ENCODE measurements at regions not wholly inside any gene's neighbourhood (a gene's known extent, or its start where the extent isn't known, plus 50 kb on each side); places are given as distances from the start of the nearest gene placed in this dataset.

GRCh38 chr3:72396899-72397298, 451.3 kb downstream of the SHQ1 start:
- BruUV-seq (replicated peaks), result no TSS peak

GRCh38 chr3:72395776-72396311, 452.4 kb downstream of the SHQ1 start:
- Histone ChIP-seq H4K20me1 (replicated peaks; ENCODE audit: control insufficient read depth, extremely low read depth, insufficient read depth, low read length) (peaks cover 19% of the 10 kb centered on the region), H3K4me3 (replicated peaks in 1 of 3; ENCODE audit: insufficient read depth in 1 of 3, low read depth in 1 of 3, low read length in 3 of 3) (no peak overlapping the region), H3K9me1 (replicated peaks; ENCODE audit: control insufficient read depth, extremely low read depth, insufficient read depth, low read length) (no peaks in the 10 kb centered on the region), H3K27ac (ENCODE audit: insufficient read depth, low read depth, low read length) (no peak overlapping the region), H2AFZ (ENCODE audit: low read depth, low read length) (no peak overlapping the region), H3K27me3 (ENCODE audit: control insufficient read depth in 2 of 2, insufficient read depth in 2 of 2, low read length in 2 of 2) (no peaks in the 10 kb centered on the region), H3K4me1 (ENCODE audit: control insufficient read depth, extremely low read depth, insufficient read depth, low read length) (no peaks in the 10 kb centered on the region), H3K9me3 (replicated peaks; ENCODE audit: control insufficient read depth, insufficient read depth, low read length) (no peaks in the 10 kb centered on the region), H3K36me3 (ENCODE audit: control insufficient read depth in 2 of 2, extremely low read depth in 1 of 2, insufficient read depth in 2 of 2, low read length in 2 of 2) (no peaks in the 10 kb centered on the region), H3K9ac (replicated peaks; ENCODE audit: extremely low read depth, insufficient read depth, low read length) (no peak overlapping the region), H3K79me2 (ENCODE audit: control insufficient read depth, insufficient read depth, low read length) (peaks cover 39% of the 10 kb centered on the region), H3K4me2 (ENCODE audit: insufficient read depth, low read length) (no peak overlapping the region)
- dilution Hi-C loops (cut with MboI; ENCODE audit: extremely low pct_ligation_motif_present, low sequenced_read_pairs), result no loop called here
- ChIA-PET POLR2A (no interaction called here), CTCF (no interaction called here)
- FAIRE-seq (no peak), DNase-seq (ENCODE audit: low read depth, low spot score) (no peak)
- BruUV-seq (replicated peaks), result no TSS peak
- intact Hi-C loops (cut with micrococcal nuclease), result no loop called here
- TF ChIP-seq EZH2 (IDR thresholded peaks at IDR 0.05; ENCODE audit: borderline replicate concordance, low read depth, low read length, severe bottlenecking), result no peak
- TF ChIP-seq GATA2 (IDR thresholded peaks at IDR 0.05; ENCODE audit: insufficient read depth, insufficient read length, low read depth, low read length), result no peak
- no peak for TF ChIP-seq FOS (IDR thresholded peaks at IDR 0.05; ENCODE audit: borderline replicate concordance, insufficient read depth, low read length)
- TF ChIP-seq POLR2A (IDR thresholded peaks at IDR 0.05; ENCODE audit: low read depth, low read length), result no peak
- TF ChIP-seq MYC (IDR thresholded peaks at IDR 0.05; ENCODE audit: low read depth, low read length), result no peak
- TF ChIP-seq POLR2AphosphoS5 (IDR thresholded peaks at IDR 0.05; ENCODE audit: insufficient read depth, low read depth, low read length), result no peak
- no peak for TF ChIP-seq MAX (IDR thresholded peaks at IDR 0.05; ENCODE audit: insufficient read depth, insufficient read length)
- TF ChIP-seq CTCF (IDR thresholded peaks at IDR 0.05; ENCODE audit: extremely low read depth in 1 of 2, insufficient read depth in 1 of 2, low read depth in 1 of 2, low read length in 2 of 2), result no peak
- TF ChIP-seq JUN (IDR thresholded peaks at IDR 0.05; ENCODE audit: borderline replicate concordance, insufficient read depth, insufficient read length, low read depth), result no peak

More at GRCh38 chr3:72396899-72397298, 451.3 kb downstream of the SHQ1 start:
- Histone ChIP-seq H3K36me3 (ENCODE audit: control insufficient read depth in 2 of 2, extremely low read depth in 1 of 2, insufficient read depth in 2 of 2, low read length in 2 of 2) (no peaks in the 10 kb centered on the region), H3K9ac (replicated peaks; ENCODE audit: extremely low read depth, insufficient read depth, low read length) (no peak overlapping the region), H3K27ac (ENCODE audit: insufficient read depth, low read depth, low read length) (no peak overlapping the region), H4K20me1 (replicated peaks; ENCODE audit: control insufficient read depth, extremely low read depth, insufficient read depth, low read length) (peaks cover 19% of the 10 kb centered on the region), H3K79me2 (ENCODE audit: control insufficient read depth, insufficient read depth, low read length) (peaks cover 41% of the 10 kb centered on the region), H3K27me3 (ENCODE audit: control insufficient read depth in 2 of 2, insufficient read depth in 2 of 2, low read length in 2 of 2) (no peaks in the 10 kb centered on the region), H3K9me3 (replicated peaks; ENCODE audit: control insufficient read depth, insufficient read depth, low read length) (no peaks in the 10 kb centered on the region), H3K4me3 (replicated peaks in 1 of 3; ENCODE audit: insufficient read depth in 1 of 3, low read depth in 1 of 3, low read length in 3 of 3) (no peak overlapping the region), H3K4me1 (ENCODE audit: control insufficient read depth, extremely low read depth, insufficient read depth, low read length) (no peaks in the 10 kb centered on the region), H3K4me2 (ENCODE audit: insufficient read depth, low read length) (no peak overlapping the region), H2AFZ (ENCODE audit: low read depth, low read length) (no peak overlapping the region), H3K9me1 (replicated peaks; ENCODE audit: control insufficient read depth, extremely low read depth, insufficient read depth, low read length) (no peaks in the 10 kb centered on the region)
- TF ChIP-seq EZH2 (IDR thresholded peaks at IDR 0.05; ENCODE audit: borderline replicate concordance, low read depth, low read length, severe bottlenecking), result no peak
- TF ChIP-seq FOS (IDR thresholded peaks at IDR 0.05; ENCODE audit: borderline replicate concordance, insufficient read depth, low read length), result no peak
- ChIA-PET POLR2A (no interaction called here), CTCF (no interaction called here)
- FAIRE-seq, result no peak
- intact Hi-C loops (cut with micrococcal nuclease) (no loop called here), dilution Hi-C loops (cut with MboI; ENCODE audit: extremely low pct_ligation_motif_present, low sequenced_read_pairs) (no loop called here)
- DNase-seq (ENCODE audit: low read depth, low spot score), result no peak

Measured in endothelial cell of umbilical vein (primary cell).